H1 (cell line): ENCODE measurements at regions not wholly inside any gene's neighbourhood (a gene's known extent, or its start where the extent isn't known, plus 50 kb on each side); places are given as distances from the start of the nearest gene placed in this dataset.

ENCODE experiments used
- FOSL1 ChIP-seq: IDR thresholded peaks from 2 replicates; pipeline ENCODE4 v1.6.1; 2011; ENCODE audit warnings: mild to moderate bottlenecking, low read depth, low read length, moderate library complexity; ENCODE audit not compliant: insufficient read depth
- JUND ChIP-seq: IDR thresholded peaks from 2 replicates; pipeline ENCODE4 v1.6.1; 2011; ENCODE audit warnings: mild to moderate bottlenecking, improper control_type of control experiment, low read length
- KDM5A ChIP-seq: fragments of 200-600 bp; IDR thresholded peaks from 2 replicates; pipeline ENCODE4 v1.7.1; 2012; ENCODE audit warnings: mild to moderate bottlenecking, low read length, inconsistent platforms, mixed read lengths
- PHF8 ChIP-seq: fragments of 200-600 bp; sonication (generic); conservative IDR thresholded peaks from 2 replicates; pipeline ENCODE4 v1.7.1; 2012; ENCODE audit warnings: low read depth, mild to moderate bottlenecking, inconsistent platforms, low read length, moderate library complexity
- RNF2 ChIP-seq: fragments of 200-900, 300-1000 bp; sonication (generic); IDR thresholded peaks from 2 replicates; pipeline ENCODE4 v1.7.1; 2016; ENCODE audit warnings: borderline replicate concordance, low read depth, mild to moderate bottlenecking, antibody characterized with exemption, low read length; ENCODE audit not compliant: poor library complexity, severe bottlenecking; ENCODE audit errors: missing control alignments
- TF ChIP-seq, protein P1 (sequence below): IDR thresholded peaks from 2 replicates; pipeline ENCODE4 v1.6.1; 2012; ENCODE audit warnings: inconsistent platforms

DNA sequence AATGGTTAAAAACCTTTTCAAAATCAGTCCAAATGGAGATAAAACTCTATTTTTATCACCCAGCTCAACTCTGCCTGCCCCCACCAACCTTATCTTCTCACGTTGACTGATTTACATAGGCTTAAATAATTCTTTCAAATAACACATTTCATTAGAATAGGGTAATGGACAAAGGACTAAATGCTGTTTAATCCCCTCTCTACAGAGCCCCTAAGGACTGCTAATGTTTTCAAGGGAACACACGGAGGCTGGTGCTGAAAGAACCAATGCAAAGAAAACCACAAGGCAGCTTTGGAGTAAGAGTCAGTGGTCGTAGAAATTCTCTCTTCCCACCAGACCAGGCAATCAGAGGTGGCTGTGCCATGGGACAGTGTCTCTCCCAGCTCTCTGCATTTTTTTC is 445.7 kb upstream of the MAF start (continued):
- TF ChIP-seq KDM5A = no peak
- TF ChIP-seq, protein P1, sequence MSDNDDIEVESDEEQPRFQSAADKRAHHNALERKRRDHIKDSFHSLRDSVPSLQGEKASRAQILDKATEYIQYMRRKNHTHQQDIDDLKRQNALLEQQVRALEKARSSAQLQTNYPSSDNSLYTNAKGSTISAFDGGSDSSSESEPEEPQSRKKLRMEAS = no peak
- TF ChIP-seq PHF8 = no peak
- no peak for TF ChIP-seq JUND
- TF ChIP-seq FOSL1 = no peak
- TF ChIP-seq RNF2 = no peak
